ENCODE measurements at regions not wholly inside any gene's neighbourhood (a gene's known extent, or its start where the extent isn't known, plus 50 kb on each side); places are given as distances from the start of the nearest gene placed in this dataset.

DNA sequence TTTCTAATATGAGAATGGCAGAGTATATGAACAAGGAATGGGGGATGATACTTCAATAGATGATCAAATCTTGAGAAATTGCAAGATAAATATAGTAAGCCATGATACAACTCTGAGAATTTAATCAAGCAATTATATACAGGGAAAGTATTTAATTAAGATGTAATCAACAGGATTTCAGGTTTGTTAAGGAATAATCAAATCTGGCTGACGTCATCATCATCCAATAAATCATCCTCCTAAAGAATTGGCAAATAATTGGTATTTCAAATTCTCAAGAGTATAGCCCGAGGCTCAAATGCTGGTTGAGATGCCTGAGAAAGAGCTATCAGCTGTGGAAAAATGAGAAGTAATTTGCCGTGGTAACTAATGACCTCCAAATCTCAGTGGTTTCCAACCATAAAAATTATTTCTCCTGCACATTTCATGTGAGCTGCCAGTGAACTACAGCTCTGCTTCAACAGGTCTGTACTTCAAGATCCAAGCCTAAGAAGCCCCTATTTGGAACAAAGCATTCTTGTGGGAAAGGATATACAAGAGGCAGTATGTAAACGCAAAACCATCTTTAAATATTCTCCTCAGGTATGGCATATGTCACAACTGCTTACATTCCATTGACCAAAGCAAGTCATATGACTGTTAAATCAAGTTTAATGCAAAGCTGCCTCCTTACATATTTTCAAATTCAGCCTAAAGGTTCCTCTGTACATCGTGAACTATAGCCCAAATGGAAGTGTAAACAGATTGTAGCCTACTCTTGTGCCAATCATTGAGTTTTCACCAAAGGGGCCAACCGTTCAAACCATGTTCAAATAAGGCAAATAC lies 503.0 kb downstream of the KIF20B start:
- H3K9me3 ChIP-seq (ENCODE audit: control insufficient read depth, low read length), result no peaks in the 10 kb centered on the region
- no peaks in the 10 kb centered on the region for H3K79me2 ChIP-seq
- no peak overlapping the region for H3K9ac ChIP-seq
- H3K27ac ChIP-seq, result no peak overlapping the region
- no peaks in the 10 kb centered on the region for H3K27me3 ChIP-seq (ENCODE audit: control insufficient read depth, insufficient read depth, low read length)
- H3K4me1 ChIP-seq, result no peaks in the 10 kb centered on the region
- TF ChIP-seq CTCF (IDR thresholded peaks at IDR 0.05), result no peak
- no peak overlapping the region for H2AFZ ChIP-seq
- no peak overlapping the region for H3K4me3 ChIP-seq (ENCODE audit: low read depth, low read length)
- no peak overlapping the region for H3K4me2 ChIP-seq (ENCODE audit: low read length)
- no peaks in the 10 kb centered on the region for H3K36me3 ChIP-seq (ENCODE audit: control insufficient read depth, insufficient read depth, low read length)

- Histone ChIP-seq H3K9ac (no peak overlapping the region), H3K9me3 (ENCODE audit: control insufficient read depth, low read length) (no peaks in the 10 kb centered on the region), H3K4me3 (ENCODE audit: low read depth, low read length) (no peak overlapping the region), H3K4me1 (no peaks in the 10 kb centered on the region), H3K27me3 (ENCODE audit: control insufficient read depth, insufficient read depth, low read length) (no peaks in the 10 kb centered on the region), H3K27ac (no peak overlapping the region), H2AFZ (no peak overlapping the region), H3K4me2 (ENCODE audit: low read length) (no peak overlapping the region), H3K79me2 (no peaks in the 10 kb centered on the region), H3K36me3 (ENCODE audit: control insufficient read depth, insufficient read depth, low read length) (no peaks in the 10 kb centered on the region)
- TF ChIP-seq CTCF (IDR thresholded peaks at IDR 0.05), result no peak
Measured at GRCh38 chr10:90204956-90205314, 503.5 kb downstream of the KIF20B start.

DNA sequence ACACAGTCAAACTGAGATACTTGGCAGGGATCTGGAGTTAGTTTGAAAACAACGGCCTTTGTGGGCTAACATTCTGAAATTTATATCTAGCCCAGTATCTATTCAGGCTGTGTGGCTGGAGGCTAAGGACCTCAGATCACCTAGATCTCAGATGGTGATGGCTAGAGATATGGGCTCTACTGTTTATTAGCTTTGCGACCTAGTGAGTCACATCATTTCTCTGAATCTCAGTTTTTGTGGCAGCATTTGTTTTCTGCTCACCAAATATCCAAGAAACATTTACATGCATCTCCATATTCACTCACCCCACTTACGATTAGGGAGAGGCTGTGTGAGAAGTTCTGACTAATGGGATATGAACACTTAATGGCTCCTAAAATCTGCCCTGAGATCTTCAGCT lies 503.9 kb downstream of the KIF20B start:
- Histone ChIP-seq H2AFZ (no peak overlapping the region), H3K9ac (no peak overlapping the region), H3K4me3 (ENCODE audit: low read depth, low read length) (no peak overlapping the region), H3K4me1 (no peaks in the 10 kb centered on the region), H3K27me3 (ENCODE audit: control insufficient read depth, insufficient read depth, low read length) (no peaks in the 10 kb centered on the region), H3K36me3 (ENCODE audit: control insufficient read depth, insufficient read depth, low read length) (no peaks in the 10 kb centered on the region), H3K9me3 (ENCODE audit: control insufficient read depth, low read length) (no peaks in the 10 kb centered on the region), H3K79me2 (no peaks in the 10 kb centered on the region), H3K27ac (no peak overlapping the region), H3K4me2 (ENCODE audit: low read length) (no peak overlapping the region)
- TF ChIP-seq CTCF (IDR thresholded peaks at IDR 0.05), result no peak

GRCh38 chr10:90213346-90213745 lies 512.0 kb downstream of the KIF20B start:
- H3K4me1 ChIP-seq, result peaks cover 7% of the 10 kb centered on the region
- H3K4me3 ChIP-seq (ENCODE audit: low read depth, low read length), result no peak overlapping the region
- no peaks in the 10 kb centered on the region for H3K79me2 ChIP-seq
- no peak overlapping the region for H2AFZ ChIP-seq
- TF ChIP-seq CTCF (IDR thresholded peaks at IDR 0.05), result no peak
- H3K9ac ChIP-seq, result no peak overlapping the region
- H3K27ac ChIP-seq, result no peak overlapping the region
- no peaks in the 10 kb centered on the region for H3K9me3 ChIP-seq (ENCODE audit: control insufficient read depth, low read length)
- no peaks in the 10 kb centered on the region for H3K36me3 ChIP-seq (ENCODE audit: control insufficient read depth, insufficient read depth, low read length)
- no peak overlapping the region for H3K4me2 ChIP-seq (ENCODE audit: low read length)
- no peaks in the 10 kb centered on the region for H3K27me3 ChIP-seq (ENCODE audit: control insufficient read depth, insufficient read depth, low read length)

DNA sequence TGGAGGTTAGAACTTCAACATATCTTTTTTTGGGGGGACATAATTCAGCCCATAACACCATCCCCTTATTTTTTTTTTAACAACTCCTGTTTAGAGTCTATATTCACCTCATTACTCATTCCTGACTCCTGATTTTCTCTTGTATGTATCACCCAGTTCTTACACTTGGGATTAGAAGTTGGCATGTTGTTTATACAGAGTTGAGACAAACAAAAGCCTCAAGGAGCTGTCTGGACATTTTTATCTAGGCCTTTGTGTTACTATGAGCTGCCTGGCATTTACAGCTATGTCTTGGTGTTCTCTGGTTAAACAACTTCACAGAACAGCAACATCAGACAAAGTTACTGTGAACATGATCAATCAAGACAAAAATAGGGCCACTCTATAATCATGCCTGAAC lies 517.5 kb downstream of the KIF20B start:
- Histone ChIP-seq H3K4me1 (peaks cover 21% of the 10 kb centered on the region), H3K79me2 (no peaks in the 10 kb centered on the region), H3K4me3 (ENCODE audit: low read depth, low read length) (no peak overlapping the region), H2AFZ (no peak overlapping the region), H3K27me3 (ENCODE audit: control insufficient read depth, insufficient read depth, low read length) (no peaks in the 10 kb centered on the region), H3K9me3 (ENCODE audit: control insufficient read depth, low read length) (no peaks in the 10 kb centered on the region), H3K27ac (no peak overlapping the region), H3K4me2 (ENCODE audit: low read length) (no peak overlapping the region), H3K9ac (no peak overlapping the region), H3K36me3 (ENCODE audit: control insufficient read depth, insufficient read depth, low read length) (no peaks in the 10 kb centered on the region)
- no peak for TF ChIP-seq CTCF (IDR thresholded peaks at IDR 0.05)

All from parathyroid adenoma (tissue), 2 donors.